WTC11 (cell line): ENCODE measurements at regions not wholly inside any gene's neighbourhood (a gene's known extent, or its start where the extent isn't known, plus 50 kb on each side); places are given as distances from the start of the nearest gene placed in this dataset.

Source experiments
- CBFB ChIP-seq: sonication (generic); formaldehyde crosslinking; IDR thresholded peaks from 2 replicates; pipeline ENCODE4 v1.8.1; 2022; ENCODE audit warnings: mild to moderate bottlenecking, low read depth, missing genetic modification reagents
- CREB1 ChIP-seq: sonication (generic); formaldehyde crosslinking; IDR thresholded peaks from 2 replicates; pipeline ENCODE4 v1.8.0; 2023; ENCODE audit warnings: mild to moderate bottlenecking, missing genetic modification reagents
- CTCF ChIP-seq: fragments of 200-600 bp; IDR thresholded peaks from 2 replicates; pipeline ENCODE4 v1.8.0; 2022; ENCODE audit warnings: antibody characterized with exemption
- E2F1 ChIP-seq: sonication (generic); formaldehyde crosslinking; IDR thresholded peaks from 2 replicates; pipeline ENCODE4 v1.8.0; 2022; ENCODE audit warnings: mild to moderate bottlenecking, missing genetic modification reagents
- IRF1 ChIP-seq: sonication (generic); formaldehyde crosslinking; IDR thresholded peaks from 2 replicates; pipeline ENCODE4 v1.8.0; 2023; ENCODE audit warnings: missing genetic modification reagents
- MAX ChIP-seq: sonication (generic); formaldehyde crosslinking; IDR thresholded peaks from 2 replicates; pipeline ENCODE4 v1.8.0; 2022; ENCODE audit warnings: mild to moderate bottlenecking, missing genetic modification reagents
- SMAD4 ChIP-seq: sonication (generic); formaldehyde crosslinking; IDR thresholded peaks from 2 replicates; pipeline ENCODE4 v1.8.0; 2022; ENCODE audit warnings: mild to moderate bottlenecking, missing genetic modification reagents
- STAT6 ChIP-seq: sonication (generic); formaldehyde crosslinking; conservative IDR thresholded peaks from 2 replicates; pipeline ENCODE4 v1.8.1; 2023; ENCODE audit warnings: mild to moderate bottlenecking, low read depth, missing genetic modification reagents, moderate library complexity
- TEAD4 ChIP-seq: sonication (generic); formaldehyde crosslinking; IDR thresholded peaks from 2 replicates; pipeline ENCODE4 v1.8.0; 2022; ENCODE audit warnings: mild to moderate bottlenecking, missing genetic modification reagents
- ZNF281 ChIP-seq: sonication (generic); formaldehyde crosslinking; IDR thresholded peaks from 2 replicates; pipeline ENCODE4 v1.8.0; 2023; ENCODE audit warnings: mild to moderate bottlenecking, missing genetic modification reagents
- ZNF671 ChIP-seq: fragments of 250-450 bp; sonication (Bioruptor Pico); IDR thresholded peaks from 2 replicates; pipeline ENCODE4 v1.8.0; 2021; ENCODE audit warnings: mild to moderate bottlenecking

GRCh38 chr12:115101520-115101919 lies 417.5 kb upstream of the TBX3 start:
- TF ChIP-seq CTCF (no peak), CBFB (no peak), IRF1 (CRISPR knock-in tag) (no peak), CREB1 (CRISPR knock-in tag) (no peak), MAX (no peak), E2F1 (CRISPR knock-in tag) (no peak), ZNF281 (CRISPR knock-in tag) (no peak), SMAD4 (CRISPR knock-in tag) (no peak), ZNF671 (CRISPR knock-in tag) (no peak), TEAD4 (CRISPR knock-in tag) (no peak), STAT6 (CRISPR knock-in tag) (no peak)
